Lung (tissue), 11 donors: ENCODE measurements at regions not wholly inside any gene's neighbourhood (a gene's known extent, or its start where the extent isn't known, plus 50 kb on each side); places are given as distances from the start of the nearest gene placed in this dataset.
A peak's percentile ranks its signal among the peaks of the same experiment; 100 is the strongest.

ENCODE experiments used
- ATAC-seq: fragments of 200-7000 bp; cut with Tn5 transposase; one replicate; pipeline ENCODE4 v1.9.1; 2020; ENCODE audit warnings: moderate number of reproducible peaks; ENCODE audit not compliant: insufficient read depth, low FRiP score
- DNase-seq, 3 donors: peaks; one replicate each; pipeline ENCODE4 v3.0.0-alpha.2; 2013 to 2017
- H3K27ac ChIP-seq, 2 donors: one replicate each; pipeline ENCODE4 v1.5.1; 2013; ENCODE audit warnings: mild to moderate bottlenecking in 2 of 2, moderate library complexity in 2 of 2, control low read depth in 1 of 2, inconsistent platforms in 1 of 2, low read depth in 1 of 2, low read length in 1 of 2
- H3K27me3 ChIP-seq, 3 donors: one replicate each; pipeline ENCODE4 v1.5.1; 2013; ENCODE audit warnings: low read length in 2 of 3; ENCODE audit not compliant: control insufficient read depth in 3 of 3, insufficient read depth in 3 of 3
- H3K36me3 ChIP-seq, 4 donors: one replicate each; pipeline ENCODE4 v1.5.1; 2013; ENCODE audit warnings: low read length in 4 of 4, mild to moderate bottlenecking in 1 of 4, moderate library complexity in 1 of 4; ENCODE audit not compliant: control insufficient read depth in 4 of 4, insufficient read depth in 4 of 4
- H3K4me1 ChIP-seq, 5 donors: one replicate each; pipeline ENCODE4 v1.5.1; 2013; ENCODE audit warnings: low read length in 5 of 5, mild to moderate bottlenecking in 2 of 5, moderate library complexity in 1 of 5; ENCODE audit not compliant: control insufficient read depth in 5 of 5, insufficient read depth in 5 of 5
- H3K4me3 ChIP-seq: one replicate; pipeline ENCODE4 v1.5.1; 2013; ENCODE audit warnings: mild to moderate bottlenecking, control low read depth, moderate library complexity
- H3K9ac ChIP-seq, 2 donors: one replicate each; pipeline ENCODE4 v1.5.1; 2013; ENCODE audit warnings: low read length in 2 of 2, control low read depth in 1 of 2; ENCODE audit not compliant: insufficient read depth in 1 of 2
- H3K9me3 ChIP-seq, 4 donors: one replicate each; pipeline ENCODE4 v1.5.1; 2013; ENCODE audit warnings: low read length in 3 of 4, mild to moderate bottlenecking in 1 of 4, moderate library complexity in 1 of 4; ENCODE audit not compliant: control insufficient read depth in 4 of 4, insufficient read depth in 3 of 4
- WGBS, 2 donors: extraction: QIAGEN DNeasy Blood & Tissue Kit; methylation state at CpG; one replicate each; pipeline ENCODE4 v1.1.7; 2013; 5-methylcytosine and 5-hydroxymethylcytosine counted together
- TF ChIP-seq, protein P1 (sequence below): IDR thresholded peaks from 2 replicates; pipeline ENCODE4 v1.5.1; 2012; ENCODE audit warnings: mild to moderate bottlenecking; ENCODE audit errors: control extremely low read depth, extremely low read depth
- donor health status: control.
- donor health status: control.
- donor health status: Bipolar disorder and iron deficiency.
- donor health status: healthy.
- donor health status: DM: yes; HTN: yes; CAD: no.

DNA sequence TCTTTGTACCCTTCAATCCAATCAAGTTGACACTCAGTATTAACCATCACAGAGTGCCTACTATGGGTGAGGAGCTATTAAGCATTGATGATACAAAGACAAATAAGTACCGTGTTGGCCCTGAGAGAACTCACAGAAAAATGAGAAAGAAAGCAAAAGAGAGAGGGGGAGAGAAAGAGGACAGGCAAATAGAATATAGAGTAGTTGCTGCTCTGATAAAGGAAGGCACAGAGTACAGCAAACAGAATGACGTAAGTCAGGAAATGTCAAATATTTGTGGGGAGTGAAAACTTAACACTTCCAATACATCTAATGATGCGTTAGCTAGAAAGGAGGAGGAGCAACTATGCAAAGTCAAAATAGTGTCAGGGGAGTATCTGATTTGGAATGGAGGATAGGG lies 320.6 kb upstream of the KCNH8 start:
- Histone ChIP-seq H3K4me3 (no peak overlapping the region), H3K4me1 (no peaks in the 10 kb centered on the region), H3K27me3 (no peaks in the 10 kb centered on the region), H3K9me3 (peaks cover 0 to 2% (median 0%) of the 10 kb centered on the region in 4 donors), H3K9ac (no peak overlapping the region), H3K27ac (no peak overlapping the region), H3K36me3 (no peaks in the 10 kb centered on the region)
- TF ChIP-seq, protein P1, sequence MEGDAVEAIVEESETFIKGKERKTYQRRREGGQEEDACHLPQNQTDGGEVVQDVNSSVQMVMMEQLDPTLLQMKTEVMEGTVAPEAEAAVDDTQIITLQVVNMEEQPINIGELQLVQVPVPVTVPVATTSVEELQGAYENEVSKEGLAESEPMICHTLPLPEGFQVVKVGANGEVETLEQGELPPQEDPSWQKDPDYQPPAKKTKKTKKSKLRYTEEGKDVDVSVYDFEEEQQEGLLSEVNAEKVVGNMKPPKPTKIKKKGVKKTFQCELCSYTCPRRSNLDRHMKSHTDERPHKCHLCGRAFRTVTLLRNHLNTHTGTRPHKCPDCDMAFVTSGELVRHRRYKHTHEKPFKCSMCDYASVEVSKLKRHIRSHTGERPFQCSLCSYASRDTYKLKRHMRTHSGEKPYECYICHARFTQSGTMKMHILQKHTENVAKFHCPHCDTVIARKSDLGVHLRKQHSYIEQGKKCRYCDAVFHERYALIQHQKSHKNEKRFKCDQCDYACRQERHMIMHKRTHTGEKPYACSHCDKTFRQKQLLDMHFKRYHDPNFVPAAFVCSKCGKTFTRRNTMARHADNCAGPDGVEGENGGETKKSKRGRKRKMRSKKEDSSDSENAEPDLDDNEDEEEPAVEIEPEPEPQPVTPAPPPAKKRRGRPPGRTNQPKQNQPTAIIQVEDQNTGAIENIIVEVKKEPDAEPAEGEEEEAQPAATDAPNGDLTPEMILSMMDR, result no peak
- DNase-seq, result no peak
- 75 to 76% methylated on average over 3 of the region's 3 CpGs for WGBS, 2 donors
- no peak for ATAC-seq

GRCh38 chr3:18825665-18826064 lies 322.6 kb upstream of the KCNH8 start:
- 85 to 98% methylated on average over 2 of the region's 2 CpGs for WGBS, 2 donors
- ATAC-seq (no peak), DNase-seq (no peak)
- Histone ChIP-seq H3K9me3 (peaks cover 0 to 2% (median 0%) of the 10 kb centered on the region in 4 donors), H3K4me3 (no peak overlapping the region), H3K27me3 (no peaks in the 10 kb centered on the region), H3K27ac (no peak overlapping the region), H3K9ac (no peak overlapping the region), H3K36me3 (no peaks in the 10 kb centered on the region), H3K4me1 (no peaks in the 10 kb centered on the region)
- TF ChIP-seq, protein P1, result no peak

GRCh38 chr3:18813300-18813699 lies 335.0 kb upstream of the KCNH8 start:
- H3K36me3 ChIP-seq, result no peaks in the 10 kb centered on the region
- H3K4me1 ChIP-seq, result no peaks in the 10 kb centered on the region
- H3K27ac ChIP-seq, result no peak overlapping the region
- DNase-seq (no peak), ATAC-seq (no peak)
- H3K27me3 ChIP-seq, result no peaks in the 10 kb centered on the region
- WGBS, 2 donors, result 92 to 95% methylated on average over 3 of the region's 3 CpGs
- TF ChIP-seq, protein P1, result no peak
- H3K9ac ChIP-seq, result no peak overlapping the region
- no peaks in the 10 kb centered on the region for H3K9me3 ChIP-seq
- H3K4me3 ChIP-seq, result no peak overlapping the region

- Histone ChIP-seq H3K27me3 (no peaks in the 10 kb centered on the region), H3K36me3 (no peaks in the 10 kb centered on the region), H3K4me1 (no peaks in the 10 kb centered on the region), H3K27ac (no peak overlapping the region), H3K9ac (no peak overlapping the region), H3K4me3 (no peak overlapping the region), H3K9me3 (no peaks in the 10 kb centered on the region)
- DNase-seq (peak in 1 of 3 donors; percentile 1), ATAC-seq (no peak)
- WGBS, 2 donors, result 40 to 46% methylated on average over 3 of the region's 3 CpGs
- TF ChIP-seq, protein P1, result no peak
Observed at GRCh38 chr3:18812316-18812715, 336.0 kb upstream of the KCNH8 start.
